WTC11 (cell line): ENCODE measurements at regions not wholly inside any gene's neighbourhood (a gene's known extent, or its start where the extent isn't known, plus 50 kb on each side); places are given as distances from the start of the nearest gene placed in this dataset.

Experiments used
- ATAC-seq: fragments of 200-7000 bp; cut with Tn5 transposase; 2 replicates; pipeline ENCODE4 v1.10.0; 2021; ENCODE audit warnings: mild to moderate bottlenecking, moderate library complexity
- CTCF ChIA-PET: fragments of 300-600 bp; sonication (Branson Sonifier 250); formaldehyde crosslinking; loops from one replicate; lab custom pipeline; 2021; ENCODE audit warnings: antibody characterized with exemption; lab: Charles Lee
- POLR2A ChIA-PET: fragments of 350-600 bp; sonication (Branson Sonifier 250); formaldehyde crosslinking; loops from one replicate; lab custom pipeline; 2021; ENCODE audit warnings: antibody characterized with exemption; lab: Charles Lee
- DNase-seq: peaks from one replicate; pipeline ENCODE4 v3.0.0; 2021; ENCODE audit warnings: low spot score
- H3K27ac Mint-ChIP-seq: 2 replicates; pipeline ENCODE4 v1.8.0; 2021; ENCODE audit warnings: mixed read lengths
- H3K27me3 Mint-ChIP-seq: 2 replicates; pipeline ENCODE4 v1.8.0; 2021; ENCODE audit warnings: low read depth, mild to moderate bottlenecking, moderate library complexity, mixed read lengths
- H3K36me3 Mint-ChIP-seq: 2 replicates; pipeline ENCODE4 v1.8.0; 2021; ENCODE audit warnings: mixed read lengths
- H3K4me1 Mint-ChIP-seq: 2 replicates; pipeline ENCODE4 v1.8.0; 2022; ENCODE audit warnings: mixed read lengths
- H3K4me3 Mint-ChIP-seq: 2 replicates; pipeline ENCODE4 v1.8.0; 2021; ENCODE audit warnings: mild to moderate bottlenecking, moderate library complexity, mixed read lengths
- H3K9me3 Mint-ChIP-seq: 2 replicates; pipeline ENCODE4 v1.8.0; 2021; ENCODE audit warnings: mixed read lengths
- CTCF ChIP-seq: fragments of 200-600 bp; IDR thresholded peaks from 2 replicates; pipeline ENCODE4 v1.8.0; 2022; ENCODE audit warnings: antibody characterized with exemption
- E2F4 ChIP-seq: sonication (generic); formaldehyde crosslinking; IDR thresholded peaks from 2 replicates; pipeline ENCODE4 v1.8.1; 2022; ENCODE audit warnings: low read depth, mild to moderate bottlenecking, moderate library complexity, missing genetic modification reagents, borderline replicate concordance
- GTF2I ChIP-seq: fragments of 250-450 bp; sonication (Bioruptor Pico); conservative IDR thresholded peaks from 2 replicates; pipeline ENCODE4 v1.4.0; 2021; ENCODE audit warnings: mild to moderate bottlenecking
- MAX ChIP-seq: sonication (generic); formaldehyde crosslinking; IDR thresholded peaks from 2 replicates; pipeline ENCODE4 v1.8.0; 2022; ENCODE audit warnings: mild to moderate bottlenecking, missing genetic modification reagents
- NFE2L1 ChIP-seq: sonication (generic); formaldehyde crosslinking; IDR thresholded peaks from 2 replicates; pipeline ENCODE4 v1.8.1; 2023; ENCODE audit warnings: missing genetic modification reagents
- OVOL2 ChIP-seq: fragments of 250-450 bp; sonication (Bioruptor Pico); IDR thresholded peaks from 2 replicates; pipeline ENCODE4 v1.9.0; 2021; ENCODE audit warnings: mild to moderate bottlenecking, borderline replicate concordance
- PRRX2 ChIP-seq: fragments of 250-450 bp; sonication (Bioruptor Pico); IDR thresholded peaks from 2 replicates; pipeline ENCODE4 v1.8.0; 2021; ENCODE audit warnings: mild to moderate bottlenecking
- USF1 ChIP-seq: sonication (generic); formaldehyde crosslinking; IDR thresholded peaks from 2 replicates; pipeline ENCODE4 v1.8.0; 2022; ENCODE audit warnings: mild to moderate bottlenecking, missing genetic modification reagents
- ZNF219 ChIP-seq: sonication (generic); formaldehyde crosslinking; IDR thresholded peaks from 2 replicates; pipeline ENCODE4 v1.8.0; 2023; ENCODE audit warnings: missing genetic modification reagents, mild to moderate bottlenecking, borderline replicate concordance
- ZNF263 ChIP-seq: sonication (generic); formaldehyde crosslinking; IDR thresholded peaks from 2 replicates; pipeline ENCODE4 v1.8.1; 2022; ENCODE audit warnings: low read depth, mild to moderate bottlenecking, moderate library complexity, missing genetic modification reagents
- ZNF396 ChIP-seq: fragments of 250-450 bp; sonication (Bioruptor Pico); IDR thresholded peaks from 2 replicates; pipeline ENCODE4 v1.8.0; 2021; ENCODE audit warnings: mild to moderate bottlenecking, moderate library complexity, borderline replicate concordance
- TF ChIP-seq, protein P1 (sequence below): sonication (generic); formaldehyde crosslinking; IDR thresholded peaks from 2 replicates; pipeline ENCODE4 v1.8.0; 2022; ENCODE audit warnings: missing genetic modification reagents
- TF ChIP-seq, protein P2 (sequence below): sonication (generic); formaldehyde crosslinking; IDR thresholded peaks from 2 replicates; pipeline ENCODE4 v1.8.0; 2023; ENCODE audit warnings: missing genetic modification reagents
- TF ChIP-seq, protein P3 (sequence below): sonication (generic); formaldehyde crosslinking; IDR thresholded peaks from 2 replicates; pipeline ENCODE4 v1.8.1; 2023; ENCODE audit warnings: mild to moderate bottlenecking, missing genetic modification reagents, moderate library complexity
- TF ChIP-seq, protein P4 (sequence below): sonication (generic); formaldehyde crosslinking; conservative IDR thresholded peaks from 2 replicates; pipeline ENCODE4 v1.8.1; 2022; ENCODE audit warnings: mild to moderate bottlenecking, missing genetic modification reagents

DNA sequence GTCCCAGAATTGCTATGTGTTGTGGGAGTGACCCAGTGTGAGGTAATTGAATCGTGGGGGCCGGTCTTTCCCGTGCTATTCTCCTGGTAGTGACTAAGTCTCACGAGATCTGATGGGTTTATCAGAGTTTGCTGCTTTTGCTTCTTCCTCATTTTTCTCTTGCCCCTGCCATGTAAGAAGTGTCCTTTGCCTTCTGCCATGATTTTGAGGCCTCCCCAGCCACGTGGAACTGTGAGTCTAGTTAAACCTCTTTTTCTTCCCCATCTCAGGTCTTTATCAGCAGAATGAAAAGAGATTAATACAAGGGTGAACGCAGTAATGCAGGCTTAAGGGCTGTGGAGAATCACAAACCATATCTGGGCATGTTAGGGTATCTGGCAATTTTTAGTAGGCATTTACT, 624.0 kb downstream of the USP25 start (continued):
- TF ChIP-seq, protein P1, sequence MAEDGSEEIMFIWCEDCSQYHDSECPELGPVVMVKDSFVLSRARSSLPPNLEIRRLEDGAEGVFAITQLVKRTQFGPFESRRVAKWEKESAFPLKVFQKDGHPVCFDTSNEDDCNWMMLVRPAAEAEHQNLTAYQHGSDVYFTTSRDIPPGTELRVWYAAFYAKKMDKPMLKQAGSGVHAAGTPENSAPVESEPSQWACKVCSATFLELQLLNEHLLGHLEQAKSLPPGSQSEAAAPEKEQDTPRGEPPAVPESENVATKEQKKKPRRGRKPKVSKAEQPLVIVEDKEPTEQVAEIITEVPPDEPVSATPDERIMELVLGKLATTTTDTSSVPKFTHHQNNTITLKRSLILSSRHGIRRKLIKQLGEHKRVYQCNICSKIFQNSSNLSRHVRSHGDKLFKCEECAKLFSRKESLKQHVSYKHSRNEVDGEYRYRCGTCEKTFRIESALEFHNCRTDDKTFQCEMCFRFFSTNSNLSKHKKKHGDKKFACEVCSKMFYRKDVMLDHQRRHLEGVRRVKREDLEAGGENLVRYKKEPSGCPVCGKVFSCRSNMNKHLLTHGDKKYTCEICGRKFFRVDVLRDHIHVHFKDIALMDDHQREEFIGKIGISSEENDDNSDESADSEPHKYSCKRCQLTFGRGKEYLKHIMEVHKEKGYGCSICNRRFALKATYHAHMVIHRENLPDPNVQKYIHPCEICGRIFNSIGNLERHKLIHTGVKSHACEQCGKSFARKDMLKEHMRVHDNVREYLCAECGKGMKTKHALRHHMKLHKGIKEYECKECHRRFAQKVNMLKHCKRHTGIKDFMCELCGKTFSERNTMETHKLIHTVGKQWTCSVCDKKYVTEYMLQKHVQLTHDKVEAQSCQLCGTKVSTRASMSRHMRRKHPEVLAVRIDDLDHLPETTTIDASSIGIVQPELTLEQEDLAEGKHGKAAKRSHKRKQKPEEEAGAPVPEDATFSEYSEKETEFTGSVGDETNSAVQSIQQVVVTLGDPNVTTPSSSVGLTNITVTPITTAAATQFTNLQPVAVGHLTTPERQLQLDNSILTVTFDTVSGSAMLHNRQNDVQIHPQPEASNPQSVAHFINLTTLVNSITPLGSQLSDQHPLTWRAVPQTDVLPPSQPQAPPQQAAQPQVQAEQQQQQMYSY (CRISPR knock-in tag) = no peak
- TF ChIP-seq ZNF219 (CRISPR knock-in tag) (no peak), CTCF (no peak)

DNA sequence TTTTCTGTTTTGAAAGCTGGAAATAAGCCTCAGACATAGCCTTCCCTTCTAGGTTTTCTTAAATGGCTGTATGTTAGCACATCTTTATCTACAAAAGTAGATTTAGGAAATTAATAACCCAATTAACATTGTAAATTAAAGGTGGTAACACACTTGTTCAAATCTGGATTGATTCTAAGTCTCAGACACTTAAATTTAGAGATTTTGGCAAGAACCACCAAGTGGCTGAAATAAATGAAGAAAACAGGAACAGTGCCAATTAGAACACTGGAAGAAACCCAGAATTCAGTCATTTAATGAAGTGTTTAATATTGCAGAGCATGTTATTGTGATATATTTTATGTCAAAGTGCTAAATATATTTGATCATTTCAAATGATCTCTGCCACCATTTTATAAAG, 628.2 kb downstream of the USP25 start:
- DNase-seq (no peak), ATAC-seq (no peak)
- ChIA-PET CTCF (interaction anchor here (0.6 kb wide), 1 partner anchor 678 kb away, joined by 3 read pairs; no protein-coding TSS in a partner anchor), POLR2A (no interaction called here)
- H3K27ac Mint-ChIP-seq = no peak overlapping the region
- peaks cover 12% of the 10 kb centered on the region for H3K9me3 Mint-ChIP-seq
- no peaks in the 10 kb centered on the region for H3K4me1 Mint-ChIP-seq
- H3K27me3 Mint-ChIP-seq = no peaks in the 10 kb centered on the region
- no peak overlapping the region for H3K4me3 Mint-ChIP-seq
- TF ChIP-seq OVOL2 (CRISPR knock-in tag) = no peak
- no peak for TF ChIP-seq ZNF396
- TF ChIP-seq, protein P2, sequence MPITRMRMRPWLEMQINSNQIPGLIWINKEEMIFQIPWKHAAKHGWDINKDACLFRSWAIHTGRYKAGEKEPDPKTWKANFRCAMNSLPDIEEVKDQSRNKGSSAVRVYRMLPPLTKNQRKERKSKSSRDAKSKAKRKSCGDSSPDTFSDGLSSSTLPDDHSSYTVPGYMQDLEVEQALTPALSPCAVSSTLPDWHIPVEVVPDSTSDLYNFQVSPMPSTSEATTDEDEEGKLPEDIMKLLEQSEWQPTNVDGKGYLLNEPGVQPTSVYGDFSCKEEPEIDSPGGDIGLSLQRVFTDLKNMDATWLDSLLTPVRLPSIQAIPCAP (CRISPR knock-in tag) = no peak
- TF ChIP-seq CTCF = no peak
- TF ChIP-seq, protein P3, sequence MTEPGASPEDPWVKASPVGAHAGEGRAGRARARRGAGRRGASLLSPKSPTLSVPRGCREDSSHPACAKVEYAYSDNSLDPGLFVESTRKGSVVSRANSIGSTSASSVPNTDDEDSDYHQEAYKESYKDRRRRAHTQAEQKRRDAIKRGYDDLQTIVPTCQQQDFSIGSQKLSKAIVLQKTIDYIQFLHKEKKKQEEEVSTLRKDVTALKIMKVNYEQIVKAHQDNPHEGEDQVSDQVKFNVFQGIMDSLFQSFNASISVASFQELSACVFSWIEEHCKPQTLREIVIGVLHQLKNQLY (CRISPR knock-in tag) = no peak
- no peak for TF ChIP-seq ZNF219 (CRISPR knock-in tag)
- no peak for TF ChIP-seq NFE2L1
- TF ChIP-seq GTF2I = no peak
- no peak for TF ChIP-seq USF1 (CRISPR knock-in tag)
- no peak for TF ChIP-seq E2F4
- TF ChIP-seq ZNF263 = no peak
- TF ChIP-seq, protein P4, sequence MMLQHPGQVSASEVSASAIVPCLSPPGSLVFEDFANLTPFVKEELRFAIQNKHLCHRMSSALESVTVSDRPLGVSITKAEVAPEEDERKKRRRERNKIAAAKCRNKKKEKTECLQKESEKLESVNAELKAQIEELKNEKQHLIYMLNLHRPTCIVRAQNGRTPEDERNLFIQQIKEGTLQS (CRISPR knock-in tag) = no peak
- TF ChIP-seq MAX = no peak
- TF ChIP-seq PRRX2 = no peak
- H3K36me3 Mint-ChIP-seq = no peaks in the 10 kb centered on the region
